H9 (cell line): ENCODE measurements at regions not wholly inside any gene's neighbourhood (a gene's known extent, or its start where the extent isn't known, plus 50 kb on each side); places are given as distances from the start of the nearest gene placed in this dataset.

ENCODE experiments used
- DNase-seq: peaks from one replicate; pipeline ENCODE4 v3.0.0-alpha.2; 2017
- H2AFZ ChIP-seq: one replicate; pipeline ENCODE4 v1.6.1; 2013; ENCODE audit warnings: mild to moderate bottlenecking, low read length, control low read depth, moderate library complexity
- H2AK5ac ChIP-seq: 2 replicates; pipeline ENCODE4 v1.6.1; 2013; ENCODE audit warnings: low read length, control low read depth, mixed read lengths; ENCODE audit not compliant: insufficient read length
- H2BK120ac ChIP-seq: one replicate; pipeline ENCODE4 v1.6.1; 2013; ENCODE audit warnings: low read depth, mild to moderate bottlenecking, low read length, control low read depth, inconsistent platforms; ENCODE audit not compliant: poor library complexity, severe bottlenecking
- H2BK12ac ChIP-seq: 2 replicates; pipeline ENCODE4 v1.6.1; 2013; ENCODE audit warnings: low read length, control low read depth, mixed read lengths, low read depth; ENCODE audit not compliant: insufficient read length
- H2BK15ac ChIP-seq: 2 replicates; pipeline ENCODE4 v1.6.1; 2013; ENCODE audit warnings: low read depth, low read length, control low read depth
- H2BK20ac ChIP-seq: one replicate; pipeline ENCODE4 v1.6.1; 2013; ENCODE audit warnings: low read depth, mild to moderate bottlenecking, low read length, control low read depth, inconsistent platforms; ENCODE audit not compliant: poor library complexity, severe bottlenecking
- H2BK5ac ChIP-seq: 2 replicates; pipeline ENCODE4 v1.6.1; 2013; ENCODE audit warnings: low read length, control low read depth, mixed read lengths; ENCODE audit not compliant: insufficient read length
- H3K14ac ChIP-seq: 2 replicates; pipeline ENCODE4 v1.6.1; 2013; ENCODE audit warnings: low read length, control low read depth; ENCODE audit not compliant: insufficient read depth
- H3K18ac ChIP-seq: 2 replicates; pipeline ENCODE4 v1.6.1; 2013; ENCODE audit warnings: low read depth, mild to moderate bottlenecking, mixed read lengths, low read length, control low read depth; ENCODE audit not compliant: insufficient read length
- H3K23ac ChIP-seq: 2 replicates; pipeline ENCODE4 v1.6.1; 2013; ENCODE audit warnings: low read length, control low read depth, mixed read lengths, low read depth; ENCODE audit not compliant: insufficient read length
- H3K23me2 ChIP-seq: 2 replicates; pipeline ENCODE4 v1.6.1; 2013; ENCODE audit warnings: low read depth, mild to moderate bottlenecking, mixed read lengths, low read length, control low read depth; ENCODE audit not compliant: insufficient read length, poor library complexity, severe bottlenecking
- H3K27ac ChIP-seq: 2 replicates; pipeline ENCODE4 v1.5.1; 2013; ENCODE audit warnings: low read length, control low read depth, mixed read lengths, low read depth; ENCODE audit not compliant: insufficient read length
- H3K27me3 ChIP-seq: 2 replicates; pipeline ENCODE4 v1.6.1; 2013; ENCODE audit warnings: low read length, control low read depth, inconsistent platforms; ENCODE audit not compliant: insufficient read depth
- H3K4ac ChIP-seq: 2 replicates; pipeline ENCODE4 v1.6.1; 2013; ENCODE audit warnings: low read depth, mild to moderate bottlenecking, control low read depth, inconsistent platforms, low read length, moderate library complexity
- H3K4me1 ChIP-seq: 2 replicates; pipeline ENCODE4 v1.6.1; 2013; ENCODE audit warnings: low read length, control low read depth, inconsistent platforms; ENCODE audit not compliant: insufficient read depth
- H3K4me2 ChIP-seq: 2 replicates; pipeline ENCODE4 v1.6.1; 2013; ENCODE audit warnings: low read length, control low read depth, mixed read lengths; ENCODE audit not compliant: insufficient read length, insufficient read depth
- H3K56ac ChIP-seq: 2 replicates; pipeline ENCODE4 v1.6.1; 2013; ENCODE audit warnings: low read depth, mild to moderate bottlenecking, mixed read lengths, low read length, control low read depth; ENCODE audit not compliant: insufficient read length
- H3K79me1 ChIP-seq: 2 replicates; pipeline ENCODE4 v1.6.1; 2013; ENCODE audit warnings: low read depth, mild to moderate bottlenecking, moderate library complexity, low read length, control low read depth, inconsistent platforms; ENCODE audit not compliant: insufficient read depth, poor library complexity, severe bottlenecking
- H3K79me2 ChIP-seq: 2 replicates; pipeline ENCODE4 v1.6.1; 2013; ENCODE audit warnings: low read length, control low read depth, inconsistent platforms; ENCODE audit not compliant: insufficient read depth
- H3K9ac ChIP-seq: 2 replicates; pipeline ENCODE4 v1.6.1; 2013; ENCODE audit warnings: low read length, control low read depth, mixed read lengths; ENCODE audit not compliant: insufficient read length; ENCODE audit errors: extremely low read depth
- H3K9me3 ChIP-seq: one replicate; pipeline ENCODE4 v1.6.1; 2013; ENCODE audit warnings: low read depth, low read length, inconsistent platforms; ENCODE audit not compliant: control insufficient read depth
- H3T11ph ChIP-seq: one replicate; pipeline ENCODE4 v1.6.1; 2013; ENCODE audit warnings: mild to moderate bottlenecking, low read length, control low read depth, inconsistent platforms
- H4K20me1 ChIP-seq: one replicate; pipeline ENCODE4 v1.6.1; 2013; ENCODE audit not compliant: control insufficient read depth, insufficient read length, insufficient read depth
- H4K5ac ChIP-seq: 2 replicates; pipeline ENCODE4 v1.6.1; 2013; ENCODE audit warnings: low read depth, mild to moderate bottlenecking, mixed read lengths, low read length, control low read depth; ENCODE audit not compliant: insufficient read length
- H4K8ac ChIP-seq: replicated peaks from 2 replicates; pipeline ENCODE4 v1.6.1; 2013; ENCODE audit warnings: low read length, control low read depth, mixed read lengths, low read depth; ENCODE audit not compliant: insufficient read length
- H4K91ac ChIP-seq: 2 replicates; pipeline ENCODE4 v1.6.1; 2013; ENCODE audit warnings: low read depth, mild to moderate bottlenecking, moderate library complexity, mixed read lengths, low read length, control low read depth; ENCODE audit not compliant: insufficient read length
- H3K27ac Mint-ChIP-seq, 3 experiments: 2 replicates in 2 of 3; 3 replicates in 1 of 3; pipeline ENCODE4 v1.8.0; 2020 to 2021; ENCODE audit warnings: mixed read lengths in 3 of 3, mild to moderate bottlenecking in 1 of 3, moderate library complexity in 1 of 3
- H3K27me3 Mint-ChIP-seq: 2 replicates; pipeline ENCODE4 v1.8.0; 2021; ENCODE audit warnings: low read depth, mild to moderate bottlenecking, moderate library complexity, mixed read lengths
- H3K36me3 Mint-ChIP-seq, 3 experiments: 2 replicates in 2 of 3; 3 replicates in 1 of 3; pipeline ENCODE4 v1.8.0; 2020 to 2021; ENCODE audit warnings: low read depth in 3 of 3, mixed read lengths in 3 of 3; ENCODE audit not compliant: insufficient read depth in 1 of 3
- H3K4me1 Mint-ChIP-seq, 2 experiments: 2 replicates each; pipeline ENCODE4 v1.8.0; 2020; ENCODE audit warnings: mixed read lengths in 2 of 2
- H3K4me3 Mint-ChIP-seq, 2 experiments: 2 replicates in 1 of 2; 3 replicates in 1 of 2; pipeline ENCODE4 v1.8.0; 2020 to 2021; ENCODE audit warnings: mild to moderate bottlenecking in 2 of 2, mixed read lengths in 2 of 2, moderate library complexity in 1 of 2
- H3K9me3 Mint-ChIP-seq, 2 experiments: 2 replicates in 1 of 2; 3 replicates in 1 of 2; pipeline ENCODE4 v1.8.0; 2020; ENCODE audit warnings: mild to moderate bottlenecking in 2 of 2, mixed read lengths in 2 of 2, moderate library complexity in 1 of 2
- CTCF ChIP-seq: fragments of 200-600 bp; sonication (generic); conservative IDR thresholded peaks from 3 replicates; pipeline ENCODE4 v1.8.0; 2021; ENCODE audit warnings: antibody characterized with exemption, mild to moderate bottlenecking
- WGBS: extraction: QIAGEN DNeasy Blood & Tissue Kit; methylation state at CpG from one replicate; pipeline ENCODE4 v1.1.7; 2013; ENCODE audit warnings: missing lambda C conversion rate, low lambda C conversion rate, mixed read lengths; ENCODE audit not compliant: insufficient read length; ENCODE audit errors: extremely low coverage; 5-methylcytosine and 5-hydroxymethylcytosine counted together

- Histone ChIP-seq H4K8ac (no peak overlapping the region), H2BK120ac (no peak overlapping the region), H3K9me3 (no peaks in the 10 kb centered on the region), H4K91ac (no peak overlapping the region), H3K23me2 (no peaks in the 10 kb centered on the region), H2AFZ (no peak overlapping the region), H3K14ac (no peak overlapping the region), H3K27ac (no peak overlapping the region), H3K9ac (no peak overlapping the region), H2AK5ac (no peak overlapping the region), H3K4me2 (no peak overlapping the region), H3K23ac (no peak overlapping the region), H3K56ac (no peak overlapping the region), H3K27me3 (no peaks in the 10 kb centered on the region), H2BK5ac (no peak overlapping the region), H3K4me1 (peaks cover 3% of the 10 kb centered on the region; the same call in 1 of the 2 replicates), H3K79me2 (no peaks in the 10 kb centered on the region), H3T11ph (no peak overlapping the region), H2BK12ac (no peak overlapping the region), H4K5ac (no peak overlapping the region), H3K18ac (no peak overlapping the region), H2BK20ac (no peak overlapping the region), H3K4ac (no peak overlapping the region), H3K79me1 (no peaks in the 10 kb centered on the region), H2BK15ac (no peak overlapping the region), H4K20me1 (no peaks in the 10 kb centered on the region)
- WGBS, result no CpG with 5 or more reads among the region's 8 CpGs
- Mint-ChIP-seq H3K9me3 (no peaks in the 10 kb centered on the region), H3K4me3 (no peak overlapping the region), H3K4me1 (peaks cover 4 to 10% of the 10 kb centered on the region in 2 experiments), H3K36me3 (no peaks in the 10 kb centered on the region; a peak in 1 of 7 replicates), H3K27ac (no peak overlapping the region), H3K27me3 (peaks cover 3% of the 10 kb centered on the region)
- no peak for DNase-seq
- TF ChIP-seq CTCF, result no peak
Measured at GRCh38 chr2:72003124-72003523, 144.5 kb downstream of the CYP26B1 start.
